Cardiac muscle cell (in vitro differentiated cells and primary cell): ENCODE measurements at regions not wholly inside any gene's neighbourhood (a gene's known extent, or its start where the extent isn't known, plus 50 kb on each side); places are given as distances from the start of the nearest gene placed in this dataset.

Source experiments
- DNase-seq, 2 donors: peaks; one replicate each; pipeline versions ENCODE4 v3.0.0 to v3.0.0-alpha.2; 2010 to 2017; ENCODE audit warnings: low read depth in 1 of 2, low spot score in 1 of 2
- H3K27ac ChIP-seq: fragments of 200-600 bp; sonication (generic); 2 replicates; pipeline ENCODE4 v1.5.1; 2016
- H3K27me3 ChIP-seq: fragments of 200-600 bp; sonication (generic); 2 replicates; pipeline ENCODE4 v1.6.0; 2016; ENCODE audit warnings: control low read depth
- H3K36me3 ChIP-seq: fragments of 200-600 bp; sonication (generic); 2 replicates; pipeline ENCODE4 v1.5.1; 2016; ENCODE audit warnings: control low read depth
- H3K4me1 ChIP-seq: fragments of 200-600 bp; sonication (generic); 2 replicates; pipeline ENCODE4 v1.8.1; 2017; ENCODE audit warnings: low read depth, mild to moderate bottlenecking, mixed run types
- H3K4me3 ChIP-seq: fragments of 200-600 bp; sonication (generic); 2 replicates; pipeline ENCODE4 v1.5.1; 2016; ENCODE audit warnings: mild to moderate bottlenecking
- H3K9me3 ChIP-seq: fragments of 200-600 bp; sonication (generic); 2 replicates; pipeline ENCODE4 v1.5.1; 2017; ENCODE audit warnings: low read depth, mild to moderate bottlenecking, control low read depth
- TF ChIP-seq, protein P1 (sequence below): IDR thresholded peaks from 2 replicates; pipeline ENCODE4 v1.5.1; 2012; ENCODE audit warnings: low read depth, mild to moderate bottlenecking, low read length

GRCh38 chr7:94294471-94295131 lies 100.1 kb upstream of the COL1A2 start:
- H3K27me3 ChIP-seq = no peaks in the 10 kb centered on the region
- H3K4me3 ChIP-seq = no peak overlapping the region
- no peak for DNase-seq
- H3K27ac ChIP-seq = no peak overlapping the region
- TF ChIP-seq, protein P1, sequence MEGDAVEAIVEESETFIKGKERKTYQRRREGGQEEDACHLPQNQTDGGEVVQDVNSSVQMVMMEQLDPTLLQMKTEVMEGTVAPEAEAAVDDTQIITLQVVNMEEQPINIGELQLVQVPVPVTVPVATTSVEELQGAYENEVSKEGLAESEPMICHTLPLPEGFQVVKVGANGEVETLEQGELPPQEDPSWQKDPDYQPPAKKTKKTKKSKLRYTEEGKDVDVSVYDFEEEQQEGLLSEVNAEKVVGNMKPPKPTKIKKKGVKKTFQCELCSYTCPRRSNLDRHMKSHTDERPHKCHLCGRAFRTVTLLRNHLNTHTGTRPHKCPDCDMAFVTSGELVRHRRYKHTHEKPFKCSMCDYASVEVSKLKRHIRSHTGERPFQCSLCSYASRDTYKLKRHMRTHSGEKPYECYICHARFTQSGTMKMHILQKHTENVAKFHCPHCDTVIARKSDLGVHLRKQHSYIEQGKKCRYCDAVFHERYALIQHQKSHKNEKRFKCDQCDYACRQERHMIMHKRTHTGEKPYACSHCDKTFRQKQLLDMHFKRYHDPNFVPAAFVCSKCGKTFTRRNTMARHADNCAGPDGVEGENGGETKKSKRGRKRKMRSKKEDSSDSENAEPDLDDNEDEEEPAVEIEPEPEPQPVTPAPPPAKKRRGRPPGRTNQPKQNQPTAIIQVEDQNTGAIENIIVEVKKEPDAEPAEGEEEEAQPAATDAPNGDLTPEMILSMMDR = no peak
- H3K9me3 ChIP-seq = no peaks in the 10 kb centered on the region
- no peaks in the 10 kb centered on the region for H3K36me3 ChIP-seq
- peaks cover 2% of the 10 kb centered on the region for H3K4me1 ChIP-seq

DNA sequence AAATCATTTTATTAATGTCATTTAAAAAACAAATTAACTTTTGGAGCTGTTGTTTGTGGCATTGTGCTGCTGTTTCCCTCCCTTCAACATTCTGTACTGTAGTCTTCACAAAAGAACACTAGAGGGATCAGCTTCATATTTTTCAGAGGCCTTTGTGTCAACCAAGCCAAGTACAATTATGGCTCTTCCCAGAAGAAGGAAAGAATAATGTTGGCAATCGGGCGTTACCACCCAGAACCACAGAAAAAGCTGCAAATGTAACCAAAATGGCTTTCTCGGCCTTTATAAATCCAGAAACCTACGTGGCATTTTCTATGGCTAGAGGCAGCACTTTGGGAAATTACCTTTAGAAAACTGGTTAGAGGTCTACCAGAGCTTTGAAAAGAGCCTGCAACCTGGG lies 98.8 kb upstream of the COL1A2 start:
- H3K4me3 ChIP-seq = no peak overlapping the region
- TF ChIP-seq, protein P1 = peak; percentile 78
- peak; percentile 38 to 91 for DNase-seq
- no peaks in the 10 kb centered on the region for H3K27me3 ChIP-seq
- peaks cover 8% of the 10 kb centered on the region for H3K4me1 ChIP-seq
- no peak overlapping the region for H3K27ac ChIP-seq
- no peaks in the 10 kb centered on the region for H3K9me3 ChIP-seq
- H3K36me3 ChIP-seq = no peaks in the 10 kb centered on the region

- H3K4me3 ChIP-seq = no peak overlapping the region
- H3K27ac ChIP-seq = no peak overlapping the region
- TF ChIP-seq, protein P1 = no peak
- DNase-seq = no peak
- H3K27me3 ChIP-seq = no peaks in the 10 kb centered on the region
- no peaks in the 10 kb centered on the region for H3K9me3 ChIP-seq
- H3K36me3 ChIP-seq = no peaks in the 10 kb centered on the region
- H3K4me1 ChIP-seq = peaks cover 13% of the 10 kb centered on the region
These were observed 97.8 kb upstream of the COL1A2 start for GRCh38 chr7:94296881-94297280.

GRCh38 chr7:94297397-94297838 lies 97.3 kb upstream of the COL1A2 start:
- no peaks in the 10 kb centered on the region for H3K36me3 ChIP-seq
- peak in 1 of 2 donors; percentile 96 for DNase-seq
- H3K27ac ChIP-seq = no peak overlapping the region
- TF ChIP-seq, protein P1 = no peak
- peaks cover 13% of the 10 kb centered on the region for H3K4me1 ChIP-seq
- H3K27me3 ChIP-seq = no peaks in the 10 kb centered on the region
- no peaks in the 10 kb centered on the region for H3K9me3 ChIP-seq
- H3K4me3 ChIP-seq = no peak overlapping the region

- Histone ChIP-seq H3K27me3 (no peaks in the 10 kb centered on the region), H3K27ac (no peak overlapping the region), H3K4me3 (no peak overlapping the region), H3K9me3 (no peaks in the 10 kb centered on the region), H3K36me3 (no peaks in the 10 kb centered on the region), H3K4me1 (peaks cover 22% of the 10 kb centered on the region)
- TF ChIP-seq, protein P1 = no peak
- DNase-seq = peak in 1 of 2 donors; percentile 68
These were observed 95.8 kb upstream of the COL1A2 start for GRCh38 chr7:94298943-94299342.
